Putamen (tissue), 1 donor: ENCODE measurements at regions not wholly inside any gene's neighbourhood (a gene's known extent, or its start where the extent isn't known, plus 50 kb on each side); places are given as distances from the start of the nearest gene placed in this dataset.
"Not testable (repeated sequence)": the region's sequence is repeated elsewhere in the genome, so short reads cannot be mapped to it uniquely, and the experiment has no call there.

Experiments
- DNase-seq: peaks from one replicate; pipeline ENCODE4 v3.0.0-alpha.2; 2016; ENCODE audit warnings: low spot score

DNA sequence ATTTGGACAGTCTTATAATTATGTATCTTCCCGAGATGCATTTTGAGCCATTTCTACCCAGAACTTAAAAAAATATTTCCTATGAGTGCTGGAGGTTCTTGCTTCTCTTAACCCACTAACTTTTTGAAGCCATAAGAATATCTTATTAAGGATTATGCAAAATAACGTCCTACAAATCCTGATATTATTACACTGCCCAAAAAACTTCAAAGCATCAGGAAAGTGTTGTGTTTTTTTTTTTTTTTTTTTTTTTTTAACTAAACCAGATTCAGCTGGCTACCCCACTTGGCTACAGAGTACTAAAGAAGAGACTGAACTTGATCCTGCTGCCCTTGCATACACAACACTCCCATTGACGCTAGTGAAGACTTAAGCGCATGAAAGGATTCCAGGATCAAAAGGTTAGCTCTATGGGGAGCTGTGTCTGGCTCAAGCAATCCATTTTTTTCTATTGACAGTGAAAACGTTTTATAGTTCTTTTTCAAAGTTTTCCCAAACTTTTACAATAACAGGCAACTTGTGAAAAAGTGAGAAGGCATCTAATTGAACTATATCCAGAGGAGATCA lies 141.4 kb downstream of the KCNRG start:
- DNase-seq: no peak

DNA sequence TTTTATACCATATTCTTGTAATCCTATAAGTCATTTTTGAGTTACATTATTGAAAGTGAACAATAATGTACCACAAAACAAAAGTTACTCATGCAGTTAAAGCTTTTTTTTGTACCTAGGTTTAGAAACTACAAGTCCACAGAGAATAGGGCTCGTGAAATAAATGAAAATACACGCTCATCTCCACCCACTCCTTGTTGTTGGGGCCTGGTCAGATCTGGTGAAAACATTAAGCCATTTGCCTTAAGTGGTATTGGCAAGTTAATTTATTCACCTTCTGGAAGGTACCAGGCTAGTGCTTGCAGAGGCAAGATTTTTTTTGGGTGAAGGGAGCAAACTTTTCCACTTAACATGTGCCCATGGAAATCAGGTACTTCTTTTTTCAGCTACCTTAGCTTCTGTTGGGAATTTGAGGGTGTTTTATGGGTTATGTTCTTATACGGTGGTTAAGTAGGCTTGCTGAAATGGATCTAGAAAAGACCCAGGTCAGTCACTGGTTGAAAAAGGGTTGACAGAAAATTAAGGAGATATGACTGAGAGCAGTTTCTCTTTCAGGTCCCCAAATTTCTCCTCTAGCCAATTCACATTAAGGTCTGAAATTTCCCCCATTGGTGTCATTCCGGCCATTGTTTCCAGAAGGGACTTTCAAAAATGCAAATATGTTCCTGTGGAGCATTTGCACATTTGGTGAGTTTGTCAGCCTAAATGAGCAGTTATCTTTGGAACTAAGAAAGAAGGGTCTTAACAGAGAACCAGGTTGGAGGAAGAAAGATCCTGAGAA lies 143.3 kb downstream of the KCNRG start:
- DNase-seq: no peak

DNA sequence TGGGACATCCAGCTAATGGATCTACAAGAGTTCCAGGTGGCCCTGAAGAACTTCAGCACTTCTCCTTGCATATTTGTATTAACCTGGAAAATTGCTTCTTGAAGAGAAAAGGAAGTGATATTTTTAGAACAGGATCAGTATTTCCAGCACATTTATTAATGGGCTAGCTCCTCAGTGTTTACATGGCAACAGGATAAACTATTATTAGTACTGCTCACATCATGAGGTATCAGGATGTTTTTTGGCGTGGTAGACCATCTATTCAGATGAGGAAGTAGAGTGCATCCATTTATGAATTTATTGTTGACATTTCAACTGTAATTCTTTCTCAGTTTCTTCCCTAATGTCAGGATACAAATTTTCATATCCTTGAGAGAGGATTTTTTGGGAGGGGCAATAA lies 144.4 kb downstream of the KCNRG start:
- no peak for DNase-seq

DNA sequence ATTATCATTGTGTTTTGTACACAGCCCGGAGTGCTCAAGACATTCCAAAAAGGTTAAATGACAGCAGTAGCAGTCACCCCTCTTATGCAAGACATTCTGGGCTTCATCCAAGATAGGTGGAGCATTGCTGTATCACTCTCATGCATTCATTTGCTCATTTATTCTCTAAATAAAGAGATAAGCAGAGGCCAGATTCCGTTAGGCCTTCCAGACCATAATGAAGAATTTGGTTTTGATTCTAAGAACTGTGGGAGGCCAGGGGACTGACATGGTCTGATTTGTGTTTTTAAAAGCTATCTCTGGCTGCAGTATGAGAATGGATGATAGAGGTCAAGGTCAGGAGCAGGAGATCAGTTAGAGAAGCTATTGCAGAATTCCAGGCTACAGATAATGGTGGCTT lies 145.8 kb downstream of the KCNRG start:
- DNase-seq: no peak

DNA sequence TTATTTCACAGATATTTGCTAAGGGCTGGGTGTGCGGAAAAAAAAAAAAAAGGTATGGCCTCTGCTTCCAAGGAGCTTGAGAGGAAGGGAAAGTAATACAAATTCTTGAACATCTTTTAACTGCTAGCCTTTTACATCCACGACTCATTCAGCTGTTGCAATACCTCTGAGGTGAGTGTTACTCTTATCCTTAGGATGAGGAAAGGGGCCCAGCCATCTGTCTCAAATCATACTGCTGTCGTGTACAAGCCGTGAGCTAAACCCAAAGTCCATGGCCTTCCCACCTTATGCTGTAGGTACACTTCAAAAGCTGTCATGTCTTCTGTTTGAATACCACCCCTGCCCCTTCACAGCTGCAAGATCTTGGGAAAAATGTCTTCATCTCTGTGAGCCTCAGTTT lies 146.8 kb downstream of the KCNRG start:
- no peak for DNase-seq

DNA sequence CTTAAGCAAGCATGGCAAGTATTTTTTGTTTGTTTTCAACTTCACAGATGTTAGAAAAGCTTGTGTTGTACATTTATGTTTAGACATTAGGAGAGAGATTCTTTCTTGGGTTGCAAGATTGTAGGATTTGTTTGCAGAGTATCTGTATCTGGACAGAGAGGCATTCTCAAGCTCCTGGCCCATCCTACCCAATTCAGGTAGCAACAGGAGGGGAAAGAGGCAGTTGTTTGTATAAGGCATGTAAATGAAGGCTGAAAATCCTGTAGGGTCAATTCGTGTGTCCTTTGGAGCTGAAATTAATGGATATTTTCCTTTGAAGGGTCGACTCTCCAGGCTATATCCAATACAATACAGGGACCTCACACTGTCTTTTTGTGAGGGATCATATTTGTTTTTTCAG lies 147.3 kb downstream of the KCNRG start:
- no peak for DNase-seq

DNA sequence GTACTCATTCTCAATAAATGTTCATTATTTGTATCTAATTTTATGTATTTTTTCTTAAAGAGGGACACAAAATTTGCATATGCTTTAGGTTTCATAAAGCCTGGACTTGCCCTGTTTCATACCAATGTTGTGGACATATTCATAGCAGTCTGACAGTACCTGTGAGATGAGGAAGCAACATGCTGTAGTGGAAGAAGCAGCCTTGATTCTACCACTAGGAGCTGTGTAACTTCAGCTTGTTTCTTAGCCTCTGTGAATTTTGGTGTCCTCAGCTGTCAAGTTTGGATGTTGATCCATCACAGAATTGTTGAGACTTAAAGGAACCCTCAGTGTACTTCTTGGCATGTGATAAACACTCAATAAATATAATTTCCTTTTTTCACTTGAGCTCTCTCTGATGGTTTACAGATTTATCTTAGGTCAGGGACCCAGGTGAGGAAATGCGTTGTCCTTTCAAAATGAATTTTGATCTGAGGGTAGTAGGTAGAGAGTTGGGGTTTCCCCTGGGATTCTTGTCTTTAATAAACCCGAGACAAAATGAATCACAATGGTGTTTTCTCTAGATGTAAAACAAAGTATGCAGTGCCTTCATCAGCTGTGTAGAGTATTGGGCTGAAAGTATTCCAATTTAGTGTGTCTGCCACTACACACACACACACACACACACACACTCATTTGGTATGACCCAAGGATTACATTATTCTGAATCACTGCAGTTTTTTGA lies 152.1 kb downstream of the KCNRG start:
- no peak for DNase-seq

DNA sequence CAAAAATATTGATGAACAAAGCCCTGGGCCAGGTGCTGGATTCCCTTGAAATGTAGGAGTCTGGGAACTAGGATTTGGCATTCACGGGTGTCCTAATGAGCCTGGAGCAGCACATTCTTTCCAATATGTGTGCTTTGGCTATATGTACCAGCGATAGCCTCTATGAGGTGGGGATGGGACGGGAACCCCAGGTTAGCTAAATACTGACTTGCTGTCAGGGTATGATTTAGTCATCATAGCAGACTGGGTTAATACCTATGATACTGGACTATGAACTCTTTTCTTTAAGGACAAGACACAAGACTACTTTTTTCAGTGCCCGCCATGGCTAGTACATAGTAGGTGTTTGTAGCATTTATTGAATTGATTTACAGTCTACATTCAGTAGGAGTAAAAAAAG lies 152.7 kb downstream of the KCNRG start:
- DNase-seq: no peak

DNA sequence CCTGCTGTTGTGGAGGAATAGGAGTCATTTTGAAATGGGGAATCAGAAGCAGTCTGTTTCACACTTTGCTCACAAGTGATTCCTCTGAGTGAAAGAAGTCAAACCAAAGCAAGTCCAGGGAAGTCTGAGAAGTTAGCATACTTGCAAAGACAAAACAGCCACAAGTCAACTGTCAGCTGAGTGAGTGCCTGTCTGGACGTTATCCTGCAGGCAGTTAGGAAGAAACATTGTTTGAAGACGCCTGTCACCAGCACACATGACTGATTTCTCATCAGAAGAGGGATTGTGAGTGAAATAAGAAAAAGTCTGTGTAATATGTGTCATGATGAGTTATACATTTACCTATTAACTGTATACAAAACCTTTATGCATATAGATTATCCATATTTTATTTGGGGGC lies 153.5 kb downstream of the KCNRG start:
- no peak for DNase-seq

DNA sequence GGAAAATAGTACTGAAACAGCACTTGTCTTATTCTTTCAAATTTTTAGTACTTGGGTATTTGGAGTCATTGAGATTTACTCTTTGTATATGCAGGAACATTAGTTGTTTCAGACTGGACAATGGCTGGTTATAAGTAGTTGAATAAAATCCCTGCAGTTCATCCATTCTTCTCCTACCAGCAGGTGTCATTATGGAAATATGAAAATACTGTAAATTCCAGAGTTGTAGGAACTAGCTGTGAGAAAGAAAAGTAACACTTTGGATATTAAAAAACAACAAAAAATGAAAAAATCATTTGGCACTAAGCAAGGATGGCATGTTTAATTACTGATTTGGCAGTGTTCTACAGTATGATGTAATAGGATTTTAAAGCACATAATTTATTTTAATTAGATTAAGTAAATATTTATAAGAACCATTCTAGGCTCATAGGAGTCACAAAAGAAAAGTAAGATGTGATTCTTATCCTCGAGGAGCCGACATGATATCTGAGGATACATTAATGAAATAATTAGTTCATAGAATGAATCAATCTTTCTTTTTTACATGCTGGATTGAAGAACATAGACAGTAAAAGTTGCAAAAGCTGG lies 155.3 kb downstream of the KCNRG start:
- no peak for DNase-seq

DNA sequence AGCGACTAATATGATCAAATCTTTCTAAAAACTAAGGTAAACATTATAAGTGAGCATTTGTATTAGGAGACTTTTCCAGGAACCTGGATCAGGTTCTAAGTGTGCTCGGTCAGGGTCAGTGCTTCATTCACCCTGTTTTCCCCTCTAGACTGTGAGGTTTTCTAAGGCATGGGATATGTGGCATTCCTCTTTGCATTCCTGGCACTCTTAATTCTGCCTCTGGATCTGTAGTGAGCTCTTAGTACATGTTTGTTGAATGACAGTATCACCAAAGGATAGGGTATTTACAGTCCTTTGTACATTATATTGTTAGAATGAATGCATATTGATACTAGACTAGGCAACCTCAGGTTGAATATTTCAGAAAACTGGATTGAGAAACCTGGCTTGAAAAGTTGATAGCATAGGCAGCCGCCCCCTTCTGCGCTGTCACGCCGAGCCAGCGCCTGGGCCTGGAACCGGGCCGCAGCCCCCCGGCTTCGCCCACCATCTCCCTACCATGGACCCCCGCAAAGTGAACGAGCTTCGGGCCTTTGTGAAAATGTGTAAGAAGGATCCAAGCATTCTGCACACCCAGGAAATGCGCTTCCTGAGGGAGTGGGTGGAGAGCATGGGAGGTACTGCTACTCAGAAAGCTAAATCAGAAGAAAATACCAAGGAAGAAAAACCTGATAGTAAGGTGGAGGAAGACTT lies 156.5 kb downstream of the KCNRG start:
- DNase-seq: peak; percentile 21

DNA sequence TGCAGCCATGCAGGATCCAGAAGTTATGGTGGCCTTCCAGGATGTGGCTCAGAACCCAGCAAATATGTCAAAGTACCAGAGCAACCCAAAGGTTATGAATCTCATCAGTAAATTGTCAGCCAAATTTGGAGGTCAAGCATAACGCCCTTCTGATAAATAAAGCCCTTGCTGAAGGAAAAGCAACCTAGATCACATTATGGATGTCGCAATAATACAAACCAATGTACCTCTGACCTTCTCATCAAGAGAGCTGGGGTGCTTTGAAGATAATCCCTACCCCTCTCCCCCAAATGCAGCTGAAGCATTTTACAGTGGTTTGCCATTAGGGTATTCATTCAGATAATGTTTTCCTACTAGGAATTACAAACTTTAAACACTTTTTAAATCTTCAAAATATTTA lies 157.8 kb downstream of the KCNRG start:
- not testable (repeated sequence) for DNase-seq

DNA sequence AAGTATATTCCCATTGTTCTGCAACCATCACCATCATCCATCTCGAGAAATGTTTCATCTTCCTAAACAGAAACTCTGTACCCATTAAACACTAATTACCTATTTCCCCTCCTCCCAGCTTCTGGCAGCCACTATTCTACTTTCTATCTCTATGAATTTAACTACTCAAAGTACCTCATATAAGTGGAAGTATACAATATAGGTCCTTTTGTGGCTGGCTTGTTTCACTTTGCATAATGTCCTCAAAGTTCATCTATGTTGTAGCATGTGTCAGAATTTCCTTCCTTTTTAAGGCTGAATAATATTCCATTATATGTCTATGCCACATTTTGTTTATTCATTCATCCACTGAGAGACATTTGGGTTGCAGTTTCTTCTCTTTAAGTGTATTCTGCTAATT lies 159.4 kb downstream of the KCNRG start:
- DNase-seq: no peak

DNA sequence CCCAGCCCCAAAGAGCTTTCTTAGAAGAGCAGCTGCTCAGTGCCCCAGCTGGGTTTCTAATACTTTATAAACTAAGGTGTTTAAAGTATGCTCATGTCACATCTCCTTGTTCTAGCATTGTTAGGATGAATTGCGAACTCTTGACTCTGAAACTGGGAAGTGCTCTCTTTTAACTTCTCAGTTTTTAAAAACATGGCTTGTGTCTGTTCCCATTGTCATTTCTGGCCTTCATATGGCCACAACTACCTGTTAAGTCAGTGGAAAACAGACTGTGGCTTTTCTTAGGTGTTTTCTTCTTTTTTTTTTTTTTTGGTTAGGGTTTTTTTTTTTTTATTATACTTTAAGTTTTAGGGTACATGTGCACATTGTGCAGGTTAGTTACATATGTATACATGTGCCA lies 164.7 kb downstream of the KCNRG start:
- no peak for DNase-seq

DNA sequence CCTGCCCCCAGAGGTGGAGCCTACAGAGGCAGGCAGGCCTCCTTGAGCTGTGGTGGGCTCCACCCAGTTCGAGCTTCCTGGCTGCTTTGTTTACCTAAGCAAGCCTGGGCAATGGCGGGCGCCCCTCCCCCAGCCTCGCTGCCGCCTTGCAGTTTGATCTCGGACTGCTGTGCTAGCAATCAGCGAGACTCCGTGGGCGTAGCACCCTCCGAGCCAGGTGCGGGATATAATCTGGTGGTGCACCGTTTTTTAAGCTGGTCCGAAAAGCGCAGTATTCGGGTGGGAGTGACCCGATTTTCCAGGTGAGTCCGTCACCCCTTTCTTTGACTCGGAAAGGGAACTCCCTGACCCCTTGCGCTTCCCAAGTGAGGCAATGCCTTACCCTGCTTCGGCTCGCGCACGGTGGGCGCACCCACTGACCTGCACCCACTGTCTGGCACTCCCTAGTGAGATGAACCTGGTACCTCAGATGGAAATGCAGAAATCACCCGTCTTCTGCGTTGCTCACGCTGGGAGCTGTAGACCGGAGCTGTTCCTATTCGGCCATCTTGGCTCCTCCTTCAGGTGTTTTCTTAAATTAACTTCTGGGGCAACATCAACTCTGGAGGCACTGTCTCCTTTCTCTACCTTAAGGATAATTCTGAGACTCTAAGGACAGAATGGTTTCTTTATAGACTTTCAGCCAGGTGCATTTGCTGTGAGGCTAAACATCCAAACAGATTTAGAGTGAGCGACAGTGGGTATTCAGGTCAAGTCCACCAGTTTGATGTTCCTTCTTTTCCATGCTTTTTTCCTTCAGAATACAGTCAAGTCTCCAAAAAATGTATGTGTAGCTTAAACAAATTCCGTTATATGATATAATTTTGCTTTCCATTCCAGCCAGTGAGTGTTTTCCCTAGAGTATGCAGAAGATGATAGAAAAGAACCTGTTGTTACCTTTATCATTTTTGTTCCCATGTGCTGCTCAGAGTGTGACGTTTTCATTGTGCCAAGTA lies 170.8 kb downstream of the KCNRG start:
- not testable (repeated sequence) for DNase-seq

DNA sequence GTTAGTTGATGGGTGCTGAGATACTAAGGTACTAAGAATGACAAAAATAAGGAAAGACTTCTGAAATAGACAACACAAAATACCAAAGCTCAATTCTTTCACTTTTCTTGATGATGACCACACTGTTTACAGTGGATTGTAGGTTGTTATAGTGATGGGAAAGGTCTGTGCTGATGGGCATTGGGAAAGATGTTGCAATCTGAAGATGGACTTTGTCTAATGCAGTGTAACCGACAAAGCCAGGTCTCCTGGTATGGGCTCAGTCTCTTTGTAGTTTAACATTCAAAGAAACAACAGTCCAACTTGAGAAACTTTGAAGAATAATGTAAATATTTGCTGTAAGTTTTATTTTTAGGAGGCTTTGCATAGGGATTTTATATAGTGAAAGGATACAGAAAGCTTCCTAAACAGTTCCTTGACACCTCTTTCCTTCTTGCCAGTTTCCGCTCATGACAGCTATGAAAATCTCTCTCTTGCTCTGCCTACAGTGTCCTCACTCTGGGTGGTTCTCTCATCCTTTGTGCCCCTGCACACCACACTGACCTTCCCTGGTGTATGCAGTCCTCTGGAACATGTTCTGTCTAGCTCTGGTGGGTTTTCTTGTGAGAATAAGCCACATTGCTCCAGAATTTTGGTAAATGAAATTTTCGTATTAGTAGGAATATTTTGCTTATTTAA lies 172.2 kb downstream of the KCNRG start:
- no peak for DNase-seq

DNA sequence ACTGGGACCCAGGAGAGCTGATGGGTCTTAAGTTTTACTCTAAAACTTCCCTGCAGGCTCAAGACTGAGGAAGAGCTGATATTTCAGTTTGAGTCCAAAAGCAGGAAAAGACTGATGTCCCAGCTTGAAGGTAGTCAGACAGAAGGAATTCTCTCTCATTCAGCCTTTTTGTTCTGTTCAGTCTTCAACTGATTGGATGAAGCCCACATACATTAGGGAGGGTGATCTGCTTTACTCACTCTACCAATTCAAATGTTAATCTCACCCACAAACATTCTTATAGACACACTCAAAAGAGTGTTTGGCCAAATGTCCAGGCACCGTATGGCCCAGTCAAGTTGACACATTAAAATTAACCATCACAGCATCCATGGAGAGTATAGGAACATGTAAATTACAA lies 173.5 kb downstream of the KCNRG start:
- DNase-seq: no peak

DNA sequence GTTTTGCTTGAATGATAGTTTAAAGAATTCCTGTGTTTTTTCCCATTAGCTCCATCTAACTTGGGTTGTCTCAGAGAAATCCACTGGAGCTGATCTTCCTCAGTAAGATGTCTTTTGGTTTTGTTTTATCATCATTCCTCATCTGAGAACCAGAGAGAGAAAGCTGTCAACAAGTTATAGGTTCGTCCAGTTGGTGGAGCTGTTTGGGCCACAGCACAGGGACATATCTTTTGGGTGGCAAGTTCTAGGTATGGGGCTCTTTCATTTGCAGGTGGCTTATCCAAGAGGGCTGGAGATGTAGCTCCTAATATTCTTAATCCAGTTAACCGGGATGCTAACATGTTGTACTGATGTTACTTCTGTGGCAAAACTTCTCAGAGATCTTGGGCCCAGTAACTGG lies 174.2 kb downstream of the KCNRG start:
- DNase-seq: no peak

DNA sequence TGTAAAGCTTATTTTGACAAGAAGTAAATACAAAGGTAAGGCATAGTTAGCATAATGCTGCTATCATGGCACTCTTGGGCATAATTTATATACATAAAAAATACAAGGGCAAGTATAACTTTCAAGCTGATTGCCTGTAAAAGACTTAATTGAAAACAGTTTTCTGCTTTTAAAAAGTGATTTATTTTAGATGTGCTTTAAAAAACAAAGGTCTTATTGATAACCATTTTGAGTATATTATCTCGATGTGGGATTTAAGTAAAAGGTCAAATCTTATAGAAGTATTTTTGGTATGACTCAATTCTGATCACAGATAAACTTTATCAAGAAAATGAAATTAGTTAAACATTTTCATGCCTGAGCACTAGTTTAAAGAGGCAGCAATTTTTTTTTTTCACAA lies 175.8 kb downstream of the KCNRG start:
- DNase-seq: no peak

DNA sequence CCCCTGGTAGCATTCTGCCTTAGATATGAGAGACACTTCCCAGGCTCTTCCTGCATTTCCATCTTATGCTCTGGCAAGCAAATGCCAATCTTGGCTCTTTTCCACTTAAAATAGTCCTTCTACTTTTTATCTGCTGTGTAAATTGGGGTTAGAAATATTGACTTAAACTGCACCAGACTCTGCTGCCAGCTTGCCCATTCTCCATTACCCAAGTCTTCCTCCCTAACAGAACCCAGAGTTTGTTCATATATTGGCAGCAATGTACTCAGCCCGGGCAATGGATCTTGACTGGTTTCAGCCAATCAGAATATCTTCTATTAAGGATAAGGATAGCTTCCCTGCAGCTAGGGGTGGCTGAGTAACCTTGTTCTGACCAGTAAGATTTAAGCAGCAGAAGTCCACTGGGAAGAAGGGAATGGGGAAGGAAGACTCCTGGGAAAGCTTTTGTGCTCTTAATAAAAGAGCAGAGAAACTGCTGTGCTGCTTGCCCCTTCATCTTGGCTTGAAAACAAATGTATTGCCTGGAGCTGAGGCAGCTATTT lies 177.1 kb downstream of the KCNRG start:
- DNase-seq: no peak
